Mucosa of descending colon (tissue), 3 donors: ENCODE measurements at regions not wholly inside any gene's neighbourhood (a gene's known extent, or its start where the extent isn't known, plus 50 kb on each side); places are given as distances from the start of the nearest gene placed in this dataset.

Experiments
- ATAC-seq: fragments of 200-7000 bp; cut with Tn5 transposase; one replicate; pipeline ENCODE4 v1.9.1; 2020; ENCODE audit warnings: mild to moderate bottlenecking, moderate library complexity
- DNase-seq, 3 donors: peaks; one replicate each; pipeline ENCODE4 v3.0.0-alpha.2; 2020
- H3K36me3 ChIP-seq: fragments of 200-600 bp; one replicate; pipeline ENCODE4 v1.8.0; 2021; ENCODE audit warnings: low read depth, mild to moderate bottlenecking
- H3K4me1 ChIP-seq: fragments of 200-600 bp; one replicate; pipeline ENCODE4 v1.8.0; 2021; ENCODE audit warnings: low read depth, mild to moderate bottlenecking
- H3K4me3 ChIP-seq: fragments of 200-600 bp; one replicate; pipeline ENCODE4 v1.8.0; 2021; ENCODE audit warnings: mild to moderate bottlenecking
- H3K9me3 ChIP-seq: fragments of 200-600 bp; one replicate; pipeline ENCODE4 v1.8.0; 2021; ENCODE audit warnings: mild to moderate bottlenecking
- intact Hi-C, 2 donors: fragments of 100-400 bp; cut with DNase I in 1 of 2; cut with micrococcal nuclease in 1 of 2; formaldehyde crosslinking; loops; one replicate each; pipeline versions ENCODE4 v1.11.0 to v1.11.1; 2022; cut with DNase I, micrococcal nuclease
- TF ChIP-seq, protein P1 (sequence below): fragments of 200-600 bp; IDR thresholded peaks from one replicate; pipeline ENCODE4 v1.8.0; 2022; ENCODE audit warnings: antibody characterized with exemption, mild to moderate bottlenecking
- donor health status: DM: no; HTN: no; CAD: no; lungs with moderate emphysema.
- donor health status: DM: no; HTN: no; CAD: no.
- donor health status: DM: no; HTN: yes; CAD: no.

- Histone ChIP-seq H3K4me1 (no peaks in the 10 kb centered on the region), H3K4me3 (no peak overlapping the region), H3K36me3 (no peaks in the 10 kb centered on the region), H3K9me3 (no peaks in the 10 kb centered on the region)
- TF ChIP-seq, protein P1, sequence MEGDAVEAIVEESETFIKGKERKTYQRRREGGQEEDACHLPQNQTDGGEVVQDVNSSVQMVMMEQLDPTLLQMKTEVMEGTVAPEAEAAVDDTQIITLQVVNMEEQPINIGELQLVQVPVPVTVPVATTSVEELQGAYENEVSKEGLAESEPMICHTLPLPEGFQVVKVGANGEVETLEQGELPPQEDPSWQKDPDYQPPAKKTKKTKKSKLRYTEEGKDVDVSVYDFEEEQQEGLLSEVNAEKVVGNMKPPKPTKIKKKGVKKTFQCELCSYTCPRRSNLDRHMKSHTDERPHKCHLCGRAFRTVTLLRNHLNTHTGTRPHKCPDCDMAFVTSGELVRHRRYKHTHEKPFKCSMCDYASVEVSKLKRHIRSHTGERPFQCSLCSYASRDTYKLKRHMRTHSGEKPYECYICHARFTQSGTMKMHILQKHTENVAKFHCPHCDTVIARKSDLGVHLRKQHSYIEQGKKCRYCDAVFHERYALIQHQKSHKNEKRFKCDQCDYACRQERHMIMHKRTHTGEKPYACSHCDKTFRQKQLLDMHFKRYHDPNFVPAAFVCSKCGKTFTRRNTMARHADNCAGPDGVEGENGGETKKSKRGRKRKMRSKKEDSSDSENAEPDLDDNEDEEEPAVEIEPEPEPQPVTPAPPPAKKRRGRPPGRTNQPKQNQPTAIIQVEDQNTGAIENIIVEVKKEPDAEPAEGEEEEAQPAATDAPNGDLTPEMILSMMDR: no peak
- no peak for ATAC-seq
- DNase-seq: no peak
- intact Hi-C loops: no loop called here
Observed at GRCh38 chr3:145721273-145721805, 439.6 kb downstream of the PLOD2 start.

DNA sequence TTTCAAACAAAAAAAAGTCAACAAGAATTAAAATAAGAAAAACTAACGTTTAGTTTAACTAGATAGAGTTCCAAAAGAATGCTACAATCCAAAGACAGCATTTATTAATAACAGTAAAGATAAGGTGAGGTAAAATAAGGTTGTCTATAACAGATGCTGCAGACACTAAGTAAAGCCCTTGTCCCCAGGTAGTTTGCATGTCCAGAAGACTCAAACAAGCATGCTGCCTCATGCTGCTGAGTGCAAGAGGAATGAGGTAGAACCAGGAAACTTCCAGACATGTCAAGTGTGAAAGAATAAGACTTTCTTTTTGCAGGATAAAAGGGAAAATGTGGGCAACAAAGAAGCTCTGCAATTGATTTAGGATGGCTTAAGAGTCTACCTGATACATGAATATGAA, 439.2 kb downstream of the PLOD2 start:
- no peak for DNase-seq
- Histone ChIP-seq H3K9me3 (no peaks in the 10 kb centered on the region), H3K4me1 (no peaks in the 10 kb centered on the region), H3K4me3 (no peak overlapping the region), H3K36me3 (no peaks in the 10 kb centered on the region)
- intact Hi-C loops: no loop called here
- no peak for ATAC-seq
- TF ChIP-seq, protein P1: no peak

DNA sequence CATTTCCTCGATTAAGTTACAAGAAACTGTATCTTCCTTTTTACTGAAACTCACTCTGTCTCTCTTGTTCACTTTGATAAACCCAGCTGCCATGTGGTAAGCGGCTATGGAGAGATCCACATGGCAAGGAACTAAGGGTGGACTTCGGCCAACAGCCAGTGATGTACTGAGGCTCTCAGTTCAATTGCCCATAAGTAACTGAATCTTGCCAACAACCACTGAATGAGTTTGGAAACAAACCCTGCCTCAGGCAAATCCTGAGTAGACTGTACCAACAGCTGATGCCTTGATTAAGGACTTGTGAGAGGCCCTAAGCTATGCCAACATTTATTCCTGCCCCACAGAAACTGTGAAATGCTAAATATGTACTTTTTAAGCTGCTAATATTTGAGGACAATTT, 433.5 kb downstream of the PLOD2 start:
- TF ChIP-seq, protein P1: no peak
- intact Hi-C loops: no loop called here
- Histone ChIP-seq H3K9me3 (no peaks in the 10 kb centered on the region), H3K4me3 (no peak overlapping the region), H3K4me1 (no peaks in the 10 kb centered on the region), H3K36me3 (no peaks in the 10 kb centered on the region)
- no peak for ATAC-seq
- no peak for DNase-seq

GRCh38 chr3:145735631-145736030, 425.4 kb downstream of the PLOD2 start:
- intact Hi-C loops: no loop called here
- ATAC-seq: no peak
- TF ChIP-seq, protein P1: no peak
- H3K4me3 ChIP-seq: no peak overlapping the region
- no peaks in the 10 kb centered on the region for H3K9me3 ChIP-seq
- DNase-seq: no peak
- H3K36me3 ChIP-seq: no peaks in the 10 kb centered on the region
- no peaks in the 10 kb centered on the region for H3K4me1 ChIP-seq

- H3K9me3 ChIP-seq: no peaks in the 10 kb centered on the region
- intact Hi-C loops: no loop called here
- H3K4me1 ChIP-seq: no peaks in the 10 kb centered on the region
- TF ChIP-seq, protein P1: no peak
- H3K4me3 ChIP-seq: no peak overlapping the region
- no peaks in the 10 kb centered on the region for H3K36me3 ChIP-seq
- DNase-seq (no peak), ATAC-seq (no peak)
Observed at GRCh38 chr3:145737952-145738351, 423.0 kb downstream of the PLOD2 start.

GRCh38 chr3:145739926-145740325, 421.1 kb downstream of the PLOD2 start:
- H3K36me3 ChIP-seq: no peaks in the 10 kb centered on the region
- no peaks in the 10 kb centered on the region for H3K4me1 ChIP-seq
- DNase-seq (no peak), ATAC-seq (no peak)
- intact Hi-C loops: no loop called here
- TF ChIP-seq, protein P1: no peak
- no peak overlapping the region for H3K4me3 ChIP-seq
- H3K9me3 ChIP-seq: no peaks in the 10 kb centered on the region
